Neural progenitor cell (in vitro differentiated cells): ENCODE measurements at regions not wholly inside any gene's neighbourhood (a gene's known extent, or its start where the extent isn't known, plus 50 kb on each side); places are given as distances from the start of the nearest gene placed in this dataset.

Source experiments
- EZH2 ChIP-seq: fragments of 200-600 bp; sonication (generic); IDR thresholded peaks from 2 replicates; pipeline ENCODE4 v1.6.1; 2017; ENCODE audit warnings: antibody characterized with exemption, mild to moderate bottlenecking, moderate library complexity
- EZH2phosphoT487 ChIP-seq: fragments of 200-600 bp; sonication (generic); IDR thresholded peaks from 2 replicates; pipeline ENCODE4 v1.6.1; 2017; ENCODE audit warnings: antibody characterized with exemption
- TF ChIP-seq, protein P1 (sequence below): fragments of 200-600 bp; sonication (generic); IDR thresholded peaks from 2 replicates; pipeline ENCODE4 v1.5.1; 2017; ENCODE audit warnings: antibody characterized with exemption, mild to moderate bottlenecking

- TF ChIP-seq, protein P1, sequence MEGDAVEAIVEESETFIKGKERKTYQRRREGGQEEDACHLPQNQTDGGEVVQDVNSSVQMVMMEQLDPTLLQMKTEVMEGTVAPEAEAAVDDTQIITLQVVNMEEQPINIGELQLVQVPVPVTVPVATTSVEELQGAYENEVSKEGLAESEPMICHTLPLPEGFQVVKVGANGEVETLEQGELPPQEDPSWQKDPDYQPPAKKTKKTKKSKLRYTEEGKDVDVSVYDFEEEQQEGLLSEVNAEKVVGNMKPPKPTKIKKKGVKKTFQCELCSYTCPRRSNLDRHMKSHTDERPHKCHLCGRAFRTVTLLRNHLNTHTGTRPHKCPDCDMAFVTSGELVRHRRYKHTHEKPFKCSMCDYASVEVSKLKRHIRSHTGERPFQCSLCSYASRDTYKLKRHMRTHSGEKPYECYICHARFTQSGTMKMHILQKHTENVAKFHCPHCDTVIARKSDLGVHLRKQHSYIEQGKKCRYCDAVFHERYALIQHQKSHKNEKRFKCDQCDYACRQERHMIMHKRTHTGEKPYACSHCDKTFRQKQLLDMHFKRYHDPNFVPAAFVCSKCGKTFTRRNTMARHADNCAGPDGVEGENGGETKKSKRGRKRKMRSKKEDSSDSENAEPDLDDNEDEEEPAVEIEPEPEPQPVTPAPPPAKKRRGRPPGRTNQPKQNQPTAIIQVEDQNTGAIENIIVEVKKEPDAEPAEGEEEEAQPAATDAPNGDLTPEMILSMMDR, result no peak
- TF ChIP-seq EZH2, result no peak
- no peak for TF ChIP-seq EZH2phosphoT487
Observed at GRCh38 chr7:28889290-28889689, 68.8 kb downstream of the TRIL start.
